Stomach (tissue), 8 donors: ENCODE measurements at regions not wholly inside any gene's neighbourhood (a gene's known extent, or its start where the extent isn't known, plus 50 kb on each side); places are given as distances from the start of the nearest gene placed in this dataset.

ENCODE experiments used
- DNase-seq, 2 donors: peaks; one replicate each; pipeline versions ENCODE4 v3.0.0 to v3.0.0-alpha.2; 2013 to 2019
- H3K27ac ChIP-seq, 5 donors: fragments of 200-600 bp in 4 of 5; sonication (generic) in 4 of 5; one replicate each; pipeline ENCODE4 v1.5.1; 2013 to 2019; ENCODE audit warnings: mild to moderate bottlenecking in 1 of 5, moderate library complexity in 1 of 5
- H3K27me3 ChIP-seq, 3 donors: fragments of 200-600 bp; sonication (generic); one replicate each; pipeline ENCODE4 v1.5.1; 2017 to 2019; ENCODE audit warnings: mixed run types in 1 of 3
- H3K36me3 ChIP-seq, 4 donors: fragments of 200-600 bp; sonication (generic); 1 replicate in 3 of 4; 2 replicates in 1 of 4; pipeline ENCODE4 v1.5.1; 2016 to 2019
- H3K4me1 ChIP-seq, 4 donors: fragments of 200-600 bp; sonication (generic); one replicate each; pipeline ENCODE4 v1.5.1; 2016 to 2019
- H3K4me3 ChIP-seq, 4 donors: fragments of 200-600 bp; sonication (generic) in 3 of 4; one replicate each; pipeline ENCODE4 v1.5.1; 2016 to 2019; ENCODE audit warnings: mild to moderate bottlenecking in 1 of 4
- H3K9me3 ChIP-seq, 4 donors: fragments of 200-600 bp; sonication (generic); one replicate each; pipeline ENCODE4 v1.5.1; 2016 to 2019
- CTCF ChIP-seq, 7 experiments: fragments of 450-650 bp in 4 of 7; fragments of 200-600 bp in 3 of 7; sonication (generic) in 3 of 7; IDR thresholded peaks; one replicate each; pipeline ENCODE4 v1.5.1; 2016 to 2019; ENCODE audit warnings: antibody characterized with exemption in 7 of 7, control low read depth in 2 of 7, mild to moderate bottlenecking in 1 of 7
- EP300 ChIP-seq: sonication (generic); formaldehyde crosslinking; IDR thresholded peaks from one replicate; pipeline ENCODE4 v1.6.1; 2017; ENCODE audit warnings: antibody characterized with exemption
- POLR2A ChIP-seq, 4 donors: fragments of 450-650 bp; IDR thresholded peaks; one replicate each; pipeline ENCODE4 v1.6.1; 2016; ENCODE audit warnings: antibody characterized with exemption in 4 of 4, control low read depth in 2 of 4, mild to moderate bottlenecking in 1 of 4, moderate library complexity in 1 of 4
- POLR2AphosphoS5 ChIP-seq, 3 donors: sonication (generic); formaldehyde crosslinking; IDR thresholded peaks; one replicate each; pipeline ENCODE4 v1.6.1; 2016; ENCODE audit warnings: antibody characterized with exemption in 3 of 3
- WGBS, 5 donors: extraction: QIAGEN DNeasy Blood & Tissue Kit in 3 of 5; methylation state at CpG; one replicate each; pipeline versions ENCODE4 v1.1.5 to v1.1.7; 2013 to 2018; 5-methylcytosine and 5-hydroxymethylcytosine counted together
- intact Hi-C: fragments of 100-400 bp; cut with DNase I; formaldehyde crosslinking; loops from one replicate; pipeline ENCODE4 v1.15.1; 2023; ENCODE audit warnings: low total_unique reads
- donor health status: healthy with polysubstance abuse.
- donor health status: Bipolar disorder and iron deficiency.
- donor health status: healthy.

GRCh38 chr9:119758990-119759389 lies 389.8 kb upstream of the BRINP1 start:
- no peak for DNase-seq

GRCh38 chr9:119758241-119758640 lies 389.0 kb upstream of the BRINP1 start:
- intact Hi-C loops = no loop called here
- no peak for DNase-seq
- Histone ChIP-seq H3K4me1 (no peaks in the 10 kb centered on the region), H3K36me3 (no peaks in the 10 kb centered on the region), H3K9me3 (peaks cover 0 to 2% (median 0%) of the 10 kb centered on the region in 4 donors), H3K27ac (no peak overlapping the region), H3K4me3 (no peak overlapping the region), H3K27me3 (peaks cover 0 to 6% (median 0%) of the 10 kb centered on the region in 3 donors)
- WGBS, 5 donors = 19 to 48% (median 22%) methylated on average over 3 of the region's 3 CpGs
- no peak for TF ChIP-seq POLR2A (IDR thresholded peaks at IDR 0.05)
- TF ChIP-seq POLR2AphosphoS5 (IDR thresholded peaks at IDR 0.05) = no peak
- TF ChIP-seq CTCF (IDR thresholded peaks at IDR 0.05) = no peak
- TF ChIP-seq EP300 = no peak

More at GRCh38 chr9:119758990-119759389, 389.8 kb upstream of the BRINP1 start:
- Histone ChIP-seq H3K27me3 (peaks cover 0 to 6% (median 0%) of the 10 kb centered on the region in 3 donors), H3K4me1 (no peaks in the 10 kb centered on the region), H3K36me3 (no peaks in the 10 kb centered on the region), H3K4me3 (no peak overlapping the region), H3K9me3 (peaks cover 0 to 2% (median 0%) of the 10 kb centered on the region in 4 donors), H3K27ac (no peak overlapping the region)
- WGBS, 5 donors = 37 to 59% (median 50%) methylated on average over 5 of the region's 5 CpGs
- intact Hi-C loops = no loop called here
- TF ChIP-seq POLR2AphosphoS5 (IDR thresholded peaks at IDR 0.05) = no peak
- no peak for TF ChIP-seq POLR2A (IDR thresholded peaks at IDR 0.05)
- no peak for TF ChIP-seq EP300
- no peak for TF ChIP-seq CTCF (IDR thresholded peaks at IDR 0.05)

- Histone ChIP-seq H3K36me3 (no peaks in the 10 kb centered on the region), H3K27ac (no peak overlapping the region), H3K9me3 (peaks cover 0 to 12% (median 4%) of the 10 kb centered on the region in 4 donors), H3K27me3 (no peaks in the 10 kb centered on the region), H3K4me1 (no peaks in the 10 kb centered on the region), H3K4me3 (no peak overlapping the region)
- TF ChIP-seq EP300 (no peak), CTCF (IDR thresholded peaks at IDR 0.05) (no peak), POLR2A (IDR thresholded peaks at IDR 0.05) (no peak), POLR2AphosphoS5 (IDR thresholded peaks at IDR 0.05) (no peak)
- no peak for DNase-seq
- WGBS, 5 donors = 26 to 41% (median 36%) methylated on average over 2 of the region's 2 CpGs
- intact Hi-C loops = no loop called here
Observed at GRCh38 chr9:119739476-119739875, 370.2 kb upstream of the BRINP1 start.

GRCh38 chr9:119736491-119737454 lies 367.5 kb upstream of the BRINP1 start:
- H3K4me3 ChIP-seq = no peak overlapping the region
- intact Hi-C loops = no loop called here
- WGBS, 5 donors = 42 to 50% (median 48%) methylated on average over 13 of the region's 13 CpGs
- no peaks in the 10 kb centered on the region for H3K36me3 ChIP-seq
- peaks cover 0 to 20% (median 8%) of the 10 kb centered on the region in 4 donors for H3K9me3 ChIP-seq
- H3K27me3 ChIP-seq = no peaks in the 10 kb centered on the region
- H3K27ac ChIP-seq = no peak overlapping the region
- H3K4me1 ChIP-seq = no peaks in the 10 kb centered on the region
- no peak for TF ChIP-seq CTCF (IDR thresholded peaks at IDR 0.05)
- no peak for TF ChIP-seq EP300
- no peak for TF ChIP-seq POLR2A (IDR thresholded peaks at IDR 0.05)
- TF ChIP-seq POLR2AphosphoS5 (IDR thresholded peaks at IDR 0.05) = no peak
- peak in 1 of 2 donors; percentile 5 for DNase-seq
